CD4-positive, alpha-beta T cell treated with Interleukin-15 for 4 hours (primary cell): ENCODE measurements at regions not wholly inside any gene's neighbourhood (a gene's known extent, or its start where the extent isn't known, plus 50 kb on each side); places are given as distances from the start of the nearest gene placed in this dataset.

Experiments used
- DNase-seq: peaks from one replicate; pipeline ENCODE4 v3.0.0-alpha.2; 2020; ENCODE audit warnings: low spot score

DNA sequence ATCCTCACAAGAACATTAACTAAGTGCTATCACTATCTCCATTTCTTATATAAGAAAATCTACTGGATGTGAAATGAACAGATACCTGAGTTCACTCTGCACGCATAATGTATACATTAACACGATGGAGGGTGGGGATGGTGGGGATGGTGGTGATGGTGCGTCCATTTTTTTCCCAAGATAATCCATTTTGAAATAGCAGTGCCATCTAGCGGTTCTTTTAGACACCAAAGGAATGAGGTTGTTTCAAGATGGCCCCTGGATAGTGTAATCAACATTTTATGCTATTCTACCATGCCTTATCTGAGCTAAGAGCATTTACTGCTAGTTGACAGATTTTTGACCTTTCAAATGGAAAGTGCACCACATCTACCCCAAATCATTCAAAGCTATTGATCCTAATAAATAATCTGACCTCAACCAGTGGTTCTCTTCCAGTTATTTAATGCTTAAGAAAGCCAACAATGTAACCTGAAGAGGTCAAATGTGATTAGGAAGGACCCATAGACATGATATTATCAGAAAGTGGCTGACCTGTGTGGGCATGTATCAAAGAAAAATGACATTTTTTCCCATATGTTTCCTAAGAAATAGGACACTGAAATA lies 714.7 kb upstream of the TENM4 start:
- DNase-seq, result no peak

DNA sequence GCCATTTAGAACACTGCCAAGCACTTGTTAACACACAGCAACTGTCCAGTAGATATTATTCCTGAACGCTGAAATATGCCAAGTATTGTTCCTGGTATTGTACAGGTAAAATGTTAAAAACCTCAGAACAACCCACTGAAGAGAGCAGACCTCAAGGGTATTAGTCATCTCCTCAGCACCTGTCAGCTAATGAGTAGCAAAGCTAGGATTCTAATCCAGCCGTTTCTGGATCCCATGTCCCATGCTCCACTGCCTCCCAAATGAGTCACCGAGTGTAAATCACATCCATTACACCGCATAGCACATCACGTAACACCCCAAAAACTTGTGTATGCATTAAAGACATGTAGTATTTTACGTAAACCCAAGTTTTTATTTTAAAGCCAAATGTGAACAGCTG lies 705.4 kb upstream of the TENM4 start:
- no peak for DNase-seq

DNA sequence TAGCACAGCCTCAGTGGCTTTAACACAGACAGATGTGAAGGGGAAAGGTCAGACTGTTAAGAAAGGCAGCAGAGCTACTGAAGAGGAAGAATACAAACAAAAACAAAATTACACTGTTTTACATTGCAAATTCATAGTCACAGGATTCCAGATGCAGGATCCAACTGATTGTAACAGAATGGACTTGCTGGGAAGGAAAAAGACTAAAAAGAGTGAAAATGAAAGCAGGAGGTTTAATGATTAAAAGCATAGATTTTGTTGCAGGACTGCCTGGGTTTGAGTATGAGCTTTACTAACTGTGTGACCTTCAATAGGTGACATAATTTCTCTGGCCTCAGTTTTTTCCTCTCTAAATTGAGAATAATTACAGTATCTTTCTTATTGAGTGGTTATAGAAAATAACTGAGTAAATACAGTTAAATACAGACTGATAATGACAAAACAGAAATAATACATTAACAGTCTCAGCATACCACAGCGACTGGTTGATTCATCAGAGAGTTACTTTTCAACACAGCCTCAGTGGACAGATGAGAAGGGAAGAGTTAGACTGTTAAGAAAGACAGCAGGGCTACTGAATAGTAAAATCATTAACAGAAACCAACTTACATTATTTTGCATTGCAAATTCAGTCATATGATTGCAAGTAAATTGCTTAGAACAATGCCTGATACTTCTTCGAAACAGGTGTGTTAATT lies 704.2 kb upstream of the TENM4 start:
- DNase-seq, result no peak

DNA sequence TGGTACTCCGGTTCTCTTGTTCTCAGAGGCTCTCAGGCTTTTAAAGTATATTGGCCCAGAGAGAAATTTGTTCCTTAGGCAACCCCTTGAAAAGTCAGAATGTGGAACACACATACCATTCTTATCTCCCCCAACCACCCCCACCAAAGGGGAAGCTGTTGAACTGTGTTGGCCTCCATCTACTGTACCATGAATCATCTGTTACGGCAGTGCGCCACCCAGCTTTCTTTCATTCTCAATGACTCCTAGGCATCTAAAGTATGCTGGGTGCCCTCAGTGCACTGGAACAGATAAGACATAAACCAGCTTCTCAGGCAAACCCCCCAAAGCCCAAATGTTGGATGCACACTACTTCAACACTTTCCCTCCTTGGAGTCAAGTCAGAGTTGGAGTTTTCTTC lies 696.2 kb upstream of the TENM4 start:
- DNase-seq, result no peak

DNA sequence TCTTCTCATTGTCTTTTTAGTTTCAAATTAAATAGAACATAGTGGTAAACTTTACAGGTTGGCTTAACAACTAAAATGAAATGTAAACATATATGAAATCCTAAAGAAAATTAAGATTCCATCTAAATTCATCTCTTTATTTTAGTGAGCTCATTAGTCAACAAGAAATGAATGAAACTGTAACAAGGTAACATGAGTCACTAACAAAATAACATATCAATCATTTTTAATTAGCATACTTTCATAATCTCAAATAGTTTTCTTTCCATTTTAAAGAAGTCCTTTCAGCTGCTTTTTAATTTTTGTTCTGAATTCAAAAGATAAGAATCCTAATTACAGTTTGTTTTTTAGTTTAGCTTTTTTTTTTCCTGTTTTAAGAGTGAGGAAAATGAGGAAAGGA lies 688.6 kb upstream of the TENM4 start:
- no peak for DNase-seq

DNA sequence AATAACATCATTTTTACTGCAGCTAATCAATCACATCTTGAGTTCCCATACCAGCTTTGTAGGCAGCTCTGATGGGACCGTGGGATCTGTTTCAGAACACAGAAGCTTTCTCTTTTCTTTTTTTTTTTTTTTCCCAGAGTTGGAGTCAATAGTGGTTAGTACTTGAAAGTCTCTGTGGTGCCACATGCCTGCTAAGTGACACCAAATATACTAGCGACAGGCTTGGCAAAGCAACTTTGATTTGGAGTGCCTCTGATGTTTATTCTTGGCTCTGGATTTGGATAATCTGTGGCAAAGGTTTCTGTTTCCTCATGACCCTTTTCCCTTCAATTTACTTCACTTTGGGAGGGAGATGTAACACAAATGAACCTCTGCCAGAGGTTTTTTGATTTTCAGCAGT lies 681.4 kb upstream of the TENM4 start:
- DNase-seq, result no peak

DNA sequence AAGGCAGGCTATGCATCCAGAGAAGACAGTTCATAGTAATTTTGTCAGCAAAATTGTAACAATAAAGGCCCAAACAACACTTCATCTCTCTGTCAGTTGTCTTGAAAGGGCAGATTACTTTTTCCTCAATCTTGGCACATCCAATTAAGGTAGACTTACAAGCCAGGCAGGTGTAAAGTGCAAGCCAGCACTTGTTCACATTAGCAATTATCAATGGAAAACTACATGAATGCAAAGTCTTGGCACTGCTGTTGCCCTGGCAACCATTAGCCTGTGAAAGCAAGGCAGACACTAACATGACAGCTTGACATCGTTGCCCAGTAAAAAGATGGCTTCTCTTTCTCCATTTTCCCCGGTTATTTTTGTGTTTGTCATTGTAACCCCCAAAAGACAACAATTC lies 677.2 kb upstream of the TENM4 start:
- no peak for DNase-seq

DNA sequence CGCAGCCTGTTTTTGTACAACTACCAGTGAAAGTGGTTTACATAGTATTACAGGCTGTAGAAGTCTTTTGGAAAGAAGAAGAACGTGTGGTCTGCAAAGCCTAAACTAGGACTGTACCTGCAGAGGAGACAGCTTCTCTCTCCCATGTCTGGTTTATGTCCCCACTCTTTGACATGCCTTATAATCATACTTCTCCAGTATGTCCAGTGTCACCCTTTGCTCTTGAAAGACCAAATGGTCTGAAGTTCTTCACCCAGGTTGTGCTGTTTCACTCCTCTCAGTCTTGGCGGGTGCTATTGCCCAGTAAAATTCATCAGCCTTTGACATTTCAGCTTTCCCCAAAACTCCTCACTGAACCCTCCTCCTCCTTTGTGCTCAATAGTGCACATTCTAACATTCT lies 676.0 kb upstream of the TENM4 start:
- no peak for DNase-seq

DNA sequence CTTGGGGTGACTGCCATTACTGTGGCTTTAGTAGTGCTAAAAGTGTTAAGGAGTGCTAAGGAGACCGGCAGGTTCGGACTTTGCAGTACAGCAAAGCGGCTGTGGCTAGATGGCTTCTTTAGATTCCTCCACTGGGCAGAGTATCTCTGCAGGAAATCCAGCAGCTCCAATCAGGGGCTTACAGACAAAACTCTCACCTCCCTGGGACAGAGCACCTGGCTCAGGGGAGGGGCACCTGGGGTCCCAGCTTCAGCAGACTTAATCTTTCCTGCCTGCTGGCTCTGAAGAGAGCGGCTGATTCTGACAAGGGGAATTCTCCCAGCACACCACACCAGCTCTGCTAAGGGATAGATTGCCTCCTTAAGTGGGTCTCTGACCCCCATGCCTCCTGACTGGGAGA lies 668.8 kb upstream of the TENM4 start:
- no peak for DNase-seq

DNA sequence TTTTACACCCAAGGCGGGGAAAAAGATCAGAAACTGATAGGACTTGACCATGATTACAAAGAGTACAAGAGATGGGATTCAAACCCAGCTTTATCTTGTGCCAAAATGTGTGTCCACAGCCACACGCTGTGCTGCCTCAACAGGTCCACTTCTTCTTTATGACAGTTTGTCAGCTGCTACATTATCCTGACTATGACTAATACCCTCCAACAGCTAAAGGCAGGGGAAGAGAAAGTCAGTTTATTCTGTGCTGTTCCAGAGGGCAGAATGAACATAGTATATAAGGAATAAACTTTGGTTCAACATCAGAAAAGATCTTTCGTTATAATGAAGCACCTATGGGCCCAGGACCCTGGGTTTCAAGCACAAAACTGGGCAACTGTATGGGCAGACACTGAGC lies 668.2 kb upstream of the TENM4 start:
- no peak for DNase-seq

DNA sequence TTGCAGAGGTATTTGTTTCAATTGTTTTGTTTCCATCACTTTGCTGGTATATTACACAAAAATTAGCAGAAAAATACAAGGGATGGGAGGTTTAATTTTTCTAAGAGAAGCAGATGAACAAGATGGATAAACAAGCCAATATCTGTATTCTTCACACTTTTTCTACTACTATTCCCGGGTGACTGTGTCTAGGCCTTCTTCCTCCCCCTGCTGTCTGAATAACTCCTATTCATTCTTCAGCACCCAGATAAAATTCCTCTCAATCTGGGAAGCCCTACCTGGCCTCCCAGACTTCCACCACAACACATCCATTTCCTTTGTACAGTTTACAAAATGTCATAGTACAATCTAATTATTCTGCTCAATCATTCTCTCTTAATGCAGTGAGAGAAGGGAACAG lies 666.6 kb upstream of the TENM4 start:
- DNase-seq, result no peak

DNA sequence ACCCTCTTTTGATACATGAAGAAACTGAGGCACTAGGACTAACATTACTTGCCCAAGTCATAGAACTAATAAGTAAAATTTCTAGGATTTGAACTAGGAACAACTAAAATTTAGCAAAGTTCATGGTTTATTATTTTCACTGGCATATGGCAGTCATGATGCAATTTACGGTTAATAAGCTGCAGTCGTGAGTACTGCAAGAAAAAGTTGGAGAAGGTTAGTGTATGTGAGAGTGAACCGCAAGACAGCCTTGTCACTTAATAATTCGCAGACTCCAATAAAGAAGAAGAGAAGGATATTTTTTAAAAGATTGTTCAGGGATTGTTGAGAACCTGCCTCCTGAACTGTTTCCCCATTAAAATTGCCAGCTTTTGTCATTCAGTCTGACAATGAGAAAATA lies 663.4 kb upstream of the TENM4 start:
- DNase-seq, result no peak

DNA sequence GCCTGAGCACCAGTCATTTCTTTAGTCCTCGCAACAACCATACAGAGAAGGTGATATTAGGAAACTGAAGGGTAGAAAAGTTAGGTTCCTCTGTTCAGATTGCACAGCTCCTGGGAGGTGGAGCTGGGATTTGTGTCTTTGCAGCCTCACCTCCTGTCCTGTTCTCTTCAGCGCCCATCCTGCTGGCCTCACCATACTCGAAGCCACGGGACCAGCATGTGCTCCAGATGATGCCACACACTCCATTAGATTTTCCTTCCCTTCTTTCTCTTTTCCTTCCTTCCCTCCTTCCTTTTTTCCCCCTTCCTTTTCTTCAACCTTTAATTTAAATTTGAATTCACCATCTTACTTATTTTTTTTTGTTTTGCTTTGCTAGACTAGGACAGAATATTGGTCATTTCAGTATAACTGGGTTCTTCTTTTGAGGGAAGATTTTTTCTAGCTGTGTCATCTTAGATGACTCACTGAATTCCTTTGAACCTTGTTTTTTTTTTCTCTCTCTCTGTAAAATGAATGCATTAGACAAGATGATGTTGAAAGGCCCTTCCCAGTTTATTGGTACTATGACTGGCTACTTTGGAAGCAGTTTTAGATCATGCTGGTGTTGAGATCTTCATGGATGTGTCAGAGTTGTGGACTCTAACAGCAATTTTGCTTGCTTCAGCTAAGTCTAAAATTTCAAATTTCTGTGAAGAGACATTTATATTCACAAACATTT lies 662.5 kb upstream of the TENM4 start:
- DNase-seq, result no peak

DNA sequence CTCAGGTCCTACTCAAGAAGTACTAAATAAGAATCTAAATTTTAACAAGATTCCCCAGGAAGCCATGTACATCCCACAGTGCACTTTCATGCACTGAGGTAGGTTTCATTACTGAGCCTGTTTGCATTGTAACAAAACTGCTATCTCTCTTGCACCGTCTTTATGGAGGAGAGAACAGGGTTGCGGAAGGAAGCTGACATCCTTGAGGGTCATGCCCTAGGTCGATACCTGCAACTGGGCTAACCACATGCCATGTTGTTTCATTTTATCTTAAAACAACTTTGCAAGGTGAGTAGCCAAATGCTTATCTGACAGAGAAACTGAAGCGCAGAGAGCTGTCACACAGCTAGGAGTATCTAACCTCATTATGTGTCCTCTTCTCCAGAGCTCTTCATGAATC lies 656.3 kb upstream of the TENM4 start:
- DNase-seq, result no peak

DNA sequence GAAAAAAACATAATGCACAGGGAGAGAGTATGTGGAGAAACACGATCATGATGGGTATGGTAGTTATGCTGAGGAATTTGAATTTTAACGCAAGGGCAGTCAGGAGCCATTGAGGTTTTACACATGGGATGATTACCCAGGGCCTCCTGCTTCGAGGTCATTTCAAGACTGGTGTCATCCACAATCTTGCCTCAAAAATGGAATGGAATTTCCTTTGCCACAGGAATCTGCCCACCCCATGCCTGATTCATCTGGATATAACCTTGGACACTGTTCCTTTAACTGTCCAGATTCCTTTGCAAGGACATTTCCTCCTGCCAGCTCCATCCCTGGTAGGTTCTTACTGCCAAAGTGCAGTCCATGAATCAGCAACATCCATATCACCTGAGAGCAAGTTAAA lies 655.9 kb upstream of the TENM4 start:
- no peak for DNase-seq

DNA sequence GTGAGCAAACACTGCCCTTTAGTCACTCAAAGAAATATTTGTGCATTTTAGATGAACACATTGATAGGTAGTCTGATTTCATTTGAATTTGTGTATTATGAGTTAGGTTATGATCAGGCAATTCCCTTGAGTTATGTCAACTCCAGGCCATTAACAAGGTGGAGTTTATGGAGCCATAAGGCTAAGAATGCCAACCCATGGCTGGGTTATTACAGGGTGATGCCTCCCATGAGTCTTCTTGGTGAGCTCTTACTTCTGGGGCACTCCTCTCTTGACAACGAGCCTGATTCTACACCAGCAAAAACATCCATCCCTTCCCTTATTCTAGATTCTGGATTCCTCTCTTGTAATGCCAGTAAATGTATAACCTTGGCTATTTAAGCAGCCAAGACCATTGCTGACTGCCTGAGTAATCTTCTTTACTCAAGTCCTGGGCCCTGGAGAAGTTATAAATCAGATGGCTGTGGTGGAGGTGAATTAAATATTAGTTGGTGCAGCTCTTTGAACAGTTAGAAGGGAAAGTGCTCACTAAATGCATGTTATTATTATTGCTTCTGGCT lies 645.7 kb upstream of the TENM4 start:
- no peak for DNase-seq

DNA sequence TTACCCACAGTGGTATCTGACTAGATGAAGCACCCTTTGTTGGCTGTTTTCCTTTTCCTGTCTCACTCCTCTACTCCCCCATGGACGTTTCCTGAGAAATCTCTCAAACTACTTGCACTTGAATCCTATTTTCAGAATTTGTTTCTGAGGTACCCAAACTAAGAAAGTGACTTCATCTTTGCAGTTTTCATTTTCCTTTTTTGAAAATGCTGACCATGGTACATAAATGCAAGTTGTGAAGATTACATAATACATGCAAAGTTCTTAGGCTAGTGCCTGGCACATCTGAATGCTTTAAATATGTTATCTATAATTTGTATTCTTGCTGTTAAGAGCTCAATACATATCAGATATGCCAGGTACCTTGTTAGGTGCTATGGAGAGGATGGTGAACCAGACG lies 644.7 kb upstream of the TENM4 start:
- DNase-seq, result no peak

DNA sequence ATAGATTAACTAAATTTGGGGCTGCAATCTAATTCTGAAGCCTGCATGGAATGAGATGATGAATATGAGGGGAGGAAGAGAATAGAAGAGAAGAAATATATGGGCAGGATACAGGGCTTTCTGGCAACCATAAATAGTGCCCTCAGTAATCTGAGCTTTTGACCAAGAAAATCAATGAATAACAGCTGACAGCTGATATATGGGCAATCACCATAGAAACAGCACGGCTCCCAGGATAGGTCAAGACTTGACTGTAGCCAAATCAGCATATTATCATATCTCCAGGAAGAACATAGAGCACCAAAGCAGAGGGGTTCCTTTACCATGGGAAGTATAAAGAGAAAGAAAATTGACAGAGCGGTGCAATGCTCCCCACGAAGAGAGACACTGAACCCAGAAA lies 643.8 kb upstream of the TENM4 start:
- no peak for DNase-seq

DNA sequence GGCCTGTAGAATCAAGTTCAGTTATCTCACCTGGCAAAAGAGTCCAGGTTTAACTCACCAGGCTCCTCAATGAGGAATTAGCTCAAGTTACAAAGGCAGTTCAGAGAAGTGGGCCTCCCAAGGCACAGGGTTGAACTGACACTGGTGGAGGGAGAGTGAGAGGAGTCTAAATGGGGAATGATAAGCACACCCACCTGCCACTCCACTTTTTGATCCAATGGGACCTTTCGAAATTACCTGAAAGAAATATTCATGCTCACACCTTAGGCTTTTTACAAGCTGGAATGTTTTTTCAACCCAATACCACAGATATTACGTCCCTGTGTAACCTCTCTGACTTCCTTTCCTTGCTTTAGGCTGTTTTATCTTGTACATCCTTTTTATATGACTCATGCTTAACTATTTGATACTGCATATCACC lies 642.7 kb upstream of the TENM4 start:
- no peak for DNase-seq

DNA sequence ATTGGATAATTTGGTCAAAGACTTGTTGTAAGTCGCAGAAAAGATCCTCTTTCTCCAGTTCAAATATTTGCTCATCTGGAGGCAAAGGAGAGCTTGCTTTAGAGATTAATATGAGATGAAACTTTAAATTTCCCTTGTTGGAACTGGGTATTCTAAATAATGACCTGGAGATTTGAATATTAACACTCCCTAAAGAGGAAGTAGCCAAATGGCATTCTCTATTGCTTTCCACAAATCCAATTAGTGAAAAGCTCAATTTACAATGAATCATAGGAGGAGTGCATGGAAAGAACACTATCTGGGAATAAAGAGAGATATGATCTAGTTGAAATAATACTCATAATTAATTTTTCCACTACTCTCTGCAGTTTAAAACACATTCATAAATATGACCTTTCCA lies 641.6 kb upstream of the TENM4 start:
- DNase-seq, result no peak

DNA sequence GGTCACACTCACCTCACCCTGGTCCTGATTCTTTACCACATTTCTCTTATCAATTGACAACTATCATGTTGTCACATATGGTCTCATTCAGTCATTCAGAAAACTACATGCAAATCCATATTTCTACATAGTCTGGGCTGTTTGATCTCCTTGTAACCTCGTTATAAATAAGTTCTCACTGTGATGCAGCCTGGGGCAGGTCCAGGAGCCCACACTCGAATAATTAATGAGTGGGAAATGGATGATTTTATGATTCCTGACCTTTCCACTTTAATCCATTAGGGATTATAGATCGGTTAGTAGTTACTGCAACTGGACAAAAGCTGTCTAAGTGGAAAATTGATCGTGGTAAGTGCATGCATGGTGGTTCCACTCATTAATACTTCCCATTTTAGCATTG lies 636.3 kb upstream of the TENM4 start:
- no peak for DNase-seq

DNA sequence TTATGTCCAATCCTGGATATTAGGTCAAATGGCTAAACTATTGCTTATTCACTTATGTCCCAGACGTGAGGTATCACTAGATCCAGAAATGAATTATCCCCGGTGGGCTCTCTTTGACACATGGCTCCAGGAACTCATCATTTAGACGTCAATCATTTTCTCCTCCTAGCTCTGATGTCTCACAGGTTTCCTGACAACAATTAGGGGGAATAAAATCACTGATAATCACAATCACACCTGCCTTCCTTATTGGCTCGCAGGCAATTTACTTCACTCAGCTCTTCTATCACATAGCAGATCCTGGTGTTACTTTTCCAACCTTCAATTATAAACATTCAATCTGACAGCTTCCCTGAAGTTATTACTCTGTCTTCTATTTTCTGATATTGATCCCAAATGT lies 634.0 kb upstream of the TENM4 start:
- no peak for DNase-seq

DNA sequence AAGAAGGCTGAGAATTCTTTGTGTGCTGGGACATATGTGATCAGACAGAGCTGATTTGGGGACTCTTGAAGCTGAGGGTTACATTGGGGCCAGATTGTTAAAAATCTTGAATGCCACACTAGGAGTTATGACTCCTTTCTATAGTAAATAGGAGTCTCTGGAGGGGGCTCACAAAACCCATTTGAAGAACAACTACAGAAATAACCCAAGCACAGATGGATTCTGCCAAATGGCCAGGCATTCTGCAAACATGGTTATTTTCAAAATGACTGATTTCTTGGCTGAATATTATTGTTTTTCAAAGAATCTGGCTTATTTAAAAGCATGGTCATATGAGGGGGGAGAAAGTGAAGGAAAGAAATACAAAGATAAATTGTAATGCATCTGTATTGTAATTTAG lies 625.5 kb upstream of the TENM4 start:
- DNase-seq, result no peak
